ENCODE measurements at regions not wholly inside any gene's neighbourhood (a gene's known extent, or its start where the extent isn't known, plus 50 kb on each side); places are given as distances from the start of the nearest gene placed in this dataset.

DNA sequence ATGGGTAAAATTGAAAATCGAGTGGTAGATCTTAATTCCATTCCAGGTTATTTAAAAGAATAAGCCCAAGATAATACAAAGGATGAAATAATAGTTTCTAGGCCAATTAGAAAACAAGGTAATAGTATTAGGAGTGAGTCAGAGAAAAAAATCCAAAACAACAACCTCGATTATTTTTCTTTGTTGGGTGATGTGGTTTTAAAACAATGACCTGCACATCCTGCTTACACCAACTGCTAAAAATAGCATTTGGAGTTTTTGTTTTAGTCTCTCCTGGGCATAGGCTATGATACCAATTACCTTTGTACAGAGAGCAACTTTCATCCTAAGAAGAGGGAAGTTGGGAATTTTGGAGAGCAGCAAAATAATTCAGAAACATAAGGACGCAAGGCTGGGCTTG, 101.7 kb upstream of the MYO10 start:
- no peaks in the 10 kb centered on the region for H3K27me3 Mint-ChIP-seq

GRCh38 chr5:17039170-17039569, 103.1 kb upstream of the MYO10 start:
- Mint-ChIP-seq H3K27me3 (no peaks in the 10 kb centered on the region), H3K9me3 (ENCODE audit: insufficient read depth) (no peaks in the 10 kb centered on the region), H3K4me3 (no peak overlapping the region), H3K4me1 (no peaks in the 10 kb centered on the region), H3K27ac (no peak overlapping the region)
- H3K27ac ChIP-seq (ENCODE audit: low read length in 2 of 2), result no peak overlapping the region
- WGBS (ENCODE audit: insufficient coverage), result no CpG with 5 or more reads among the region's 2 CpGs
- H3K9ac ChIP-seq (ENCODE audit: low read length), result no peak overlapping the region
- H3K36me3 ChIP-seq (replicated peaks in 1 of 2; ENCODE audit: control extremely low read depth in 1 of 2, control insufficient read depth in 1 of 2, extremely low read depth in 1 of 2, insufficient read depth in 2 of 2, low read length in 1 of 2), result no peaks in the 10 kb centered on the region
- no peaks in the 10 kb centered on the region for H3K9me3 ChIP-seq (ENCODE audit: control extremely low read depth in 1 of 3, control insufficient read depth in 2 of 3, insufficient read depth in 1 of 3, low read length in 2 of 3)
- no peak overlapping the region for H2AFZ ChIP-seq (ENCODE audit: insufficient read depth, low read depth, low read length, poor library complexity, severe bottlenecking)
- DNase-seq, result no peak
- H3K4me3 ChIP-seq (ENCODE audit: control extremely low read depth in 1 of 5, extremely low read depth in 1 of 5, insufficient read depth in 1 of 5, low read depth in 2 of 5, low read length in 4 of 5), result no peak overlapping the region
- intact Hi-C loops (cut with micrococcal nuclease), result no loop called here
- no peaks in the 10 kb centered on the region for H3K27me3 ChIP-seq (replicated peaks in 1 of 4; ENCODE audit: control extremely low read depth in 1 of 4, control insufficient read depth in 3 of 4, insufficient read depth in 4 of 4, low read length in 3 of 4)
- ATAC-seq (ENCODE audit: low read depth), result no peak
- no peak for TF ChIP-seq CTCF (IDR thresholded peaks at IDR 0.05)
- no peak for TF ChIP-seq EZH2 (IDR thresholded peaks at IDR 0.05; ENCODE audit: borderline replicate concordance, insufficient read depth, low read depth, low read length, poor library complexity, severe bottlenecking)
- no peak overlapping the region for H3K4me2 ChIP-seq (replicated peaks; ENCODE audit: low read depth, low read length, poor library complexity, severe bottlenecking)
- no peaks in the 10 kb centered on the region for H3K4me1 ChIP-seq (ENCODE audit: control insufficient read depth in 2 of 2, insufficient read depth in 2 of 2, low read length in 2 of 2)
- no peaks in the 10 kb centered on the region for H3K79me2 ChIP-seq (ENCODE audit: control insufficient read depth, insufficient read depth, low read length)
- CTCF ChIA-PET, result no interaction called here
- POLR2A ChIA-PET, result no interaction called here
- no peaks in the 10 kb centered on the region for H4K20me1 ChIP-seq (ENCODE audit: control insufficient read depth, insufficient read depth, low read length, poor library complexity, severe bottlenecking)

More for the DNA sequence above, 101.7 kb upstream of the MYO10 start:
- no peaks in the 10 kb centered on the region for H4K20me1 ChIP-seq (ENCODE audit: control insufficient read depth, insufficient read depth, low read length, poor library complexity, severe bottlenecking)
- H3K4me1 ChIP-seq (ENCODE audit: control insufficient read depth in 2 of 2, insufficient read depth in 2 of 2, low read length in 2 of 2), result no peaks in the 10 kb centered on the region
- H3K27me3 ChIP-seq (replicated peaks in 1 of 4; ENCODE audit: control extremely low read depth in 1 of 4, control insufficient read depth in 3 of 4, insufficient read depth in 4 of 4, low read length in 3 of 4), result no peaks in the 10 kb centered on the region
- intact Hi-C loops (cut with micrococcal nuclease), result no loop called here
- DNase-seq (no peak), ATAC-seq (ENCODE audit: low read depth) (no peak)
- H3K9me3 Mint-ChIP-seq (ENCODE audit: insufficient read depth), result no peaks in the 10 kb centered on the region
- H3K79me2 ChIP-seq (ENCODE audit: control insufficient read depth, insufficient read depth, low read length), result no peaks in the 10 kb centered on the region
- POLR2A ChIA-PET, result no interaction called here
- no peak overlapping the region for H3K27ac ChIP-seq (ENCODE audit: low read length in 2 of 2)
- H3K4me3 ChIP-seq (ENCODE audit: control extremely low read depth in 1 of 5, extremely low read depth in 1 of 5, insufficient read depth in 1 of 5, low read depth in 2 of 5, low read length in 4 of 5), result no peak overlapping the region
- H3K27ac Mint-ChIP-seq, result no peak overlapping the region
- no peaks in the 10 kb centered on the region for H3K4me1 Mint-ChIP-seq
- peaks cover 0 to 1% (median 0%) of the 10 kb centered on the region in 3 donors for H3K9me3 ChIP-seq (ENCODE audit: control extremely low read depth in 1 of 3, control insufficient read depth in 2 of 3, insufficient read depth in 1 of 3, low read length in 2 of 3)
- no peak overlapping the region for H3K4me3 Mint-ChIP-seq
- no peak for TF ChIP-seq CTCF (IDR thresholded peaks at IDR 0.05)
- TF ChIP-seq EZH2 (IDR thresholded peaks at IDR 0.05; ENCODE audit: borderline replicate concordance, insufficient read depth, low read depth, low read length, poor library complexity, severe bottlenecking), result no peak
- no peak overlapping the region for H2AFZ ChIP-seq (ENCODE audit: insufficient read depth, low read depth, low read length, poor library complexity, severe bottlenecking)
- no peak overlapping the region for H3K9ac ChIP-seq (ENCODE audit: low read length)
- H3K4me2 ChIP-seq (replicated peaks; ENCODE audit: low read depth, low read length, poor library complexity, severe bottlenecking), result no peak overlapping the region
- H3K36me3 ChIP-seq (replicated peaks in 1 of 2; ENCODE audit: control extremely low read depth in 1 of 2, control insufficient read depth in 1 of 2, extremely low read depth in 1 of 2, insufficient read depth in 2 of 2, low read length in 1 of 2), result no peaks in the 10 kb centered on the region
- CTCF ChIA-PET, result no interaction called here
- 100% methylated on average over 1 of the region's 3 CpGs for WGBS (ENCODE audit: insufficient coverage)
